GM23338 (cell line): ENCODE measurements at regions not wholly inside any gene's neighbourhood (a gene's known extent, or its start where the extent isn't known, plus 50 kb on each side); places are given as distances from the start of the nearest gene placed in this dataset.

Experiments used
- ATAC-seq: fragments of 200-7000 bp; cut with Tn5 transposase; 3 replicates; pipeline ENCODE4 v1.9.1; 2020
- DNase-seq: peaks from one replicate; pipeline ENCODE4 v3.0.0-alpha.2; 2015; ENCODE audit warnings: low spot score
- H2AFZ ChIP-seq: fragments of 200-600 bp; sonication (generic); 2 replicates; pipeline ENCODE4 v1.8.0; 2016; ENCODE audit warnings: antibody characterized with exemption, mild to moderate bottlenecking, moderate library complexity
- H3F3A ChIP-seq: fragments of 200-600 bp; sonication (generic); replicated peaks from 2 replicates; pipeline ENCODE4 v1.8.0; 2017; ENCODE audit warnings: antibody characterized with exemption, mixed run types, low read depth
- H3K27ac ChIP-seq: fragments of 200-600 bp; sonication (generic); 2 replicates; pipeline ENCODE4 v1.6.1; 2016; ENCODE audit warnings: low read depth
- H3K27me3 ChIP-seq: fragments of 200-600 bp; sonication (generic); 2 replicates; pipeline ENCODE4 v1.8.0; 2016; ENCODE audit warnings: mild to moderate bottlenecking, mixed run types, moderate library complexity; ENCODE audit not compliant: insufficient read depth
- H3K36me3 ChIP-seq: fragments of 200-600 bp; sonication (generic); 2 replicates; pipeline ENCODE4 v1.8.0; 2016; ENCODE audit warnings: mild to moderate bottlenecking; ENCODE audit not compliant: insufficient read depth
- H3K4me1 ChIP-seq: fragments of 200-600 bp; sonication (generic); 2 replicates; pipeline ENCODE4 v1.8.0; 2016; ENCODE audit warnings: mild to moderate bottlenecking, moderate library complexity; ENCODE audit not compliant: insufficient read depth
- H3K4me2 ChIP-seq: fragments of 200-600 bp; sonication (generic); 2 replicates; pipeline ENCODE4 v1.7.1; 2017; ENCODE audit warnings: mixed run types
- H3K4me3 ChIP-seq: fragments of 200-600 bp; sonication (generic); 2 replicates; pipeline ENCODE4 v1.6.1; 2016; ENCODE audit warnings: mixed run types
- H3K79me2 ChIP-seq: fragments of 200-600 bp; sonication (generic); replicated peaks from 2 replicates; pipeline ENCODE4 v1.8.0; 2017; ENCODE audit warnings: mild to moderate bottlenecking; ENCODE audit not compliant: insufficient read depth
- H3K9me2 ChIP-seq: fragments of 200-600 bp; sonication (generic); 2 replicates; pipeline ENCODE4 v1.8.0; 2017; ENCODE audit not compliant: insufficient read depth
- H4K20me1 ChIP-seq: fragments of 200-600 bp; sonication (generic); replicated peaks from 2 replicates; pipeline ENCODE4 v1.8.0; 2017; ENCODE audit warnings: mild to moderate bottlenecking; ENCODE audit not compliant: insufficient read depth
- H3K27ac Mint-ChIP-seq: 2 replicates; pipeline ENCODE4 v1.8.0; 2020; ENCODE audit warnings: inconsistent platforms, mild to moderate bottlenecking, moderate library complexity, mixed read lengths
- H3K27me3 Mint-ChIP-seq: 3 replicates; pipeline ENCODE4 v1.8.0; 2022; ENCODE audit warnings: low read depth, mild to moderate bottlenecking, moderate library complexity, mixed read lengths, inconsistent platforms; ENCODE audit not compliant: insufficient read depth, poor library complexity
- H3K36me3 Mint-ChIP-seq: 3 replicates; pipeline ENCODE4 v1.8.0; 2021; ENCODE audit warnings: low read depth, mild to moderate bottlenecking, inconsistent platforms, moderate library complexity, mixed read lengths
- H3K4me1 Mint-ChIP-seq: 3 replicates; pipeline ENCODE4 v1.8.0; 2020; ENCODE audit warnings: mild to moderate bottlenecking, inconsistent platforms, mixed read lengths
- H3K4me3 Mint-ChIP-seq: 3 replicates; pipeline ENCODE4 v1.8.0; 2021; ENCODE audit warnings: moderate library complexity, mild to moderate bottlenecking, inconsistent platforms, mixed read lengths
- H3K9me3 Mint-ChIP-seq: 3 replicates; pipeline ENCODE4 v1.8.0; 2020; ENCODE audit warnings: moderate library complexity, mild to moderate bottlenecking, inconsistent platforms, mixed read lengths
- CREB1 ChIP-seq: fragments of 250-450 bp; sonication (Bioruptor Pico); IDR thresholded peaks from 2 replicates; pipeline ENCODE4 v1.5.0; 2020; ENCODE audit warnings: low read depth, mild to moderate bottlenecking, moderate library complexity
- EZH2phosphoT487 ChIP-seq: fragments of 200-600 bp; sonication (generic); IDR thresholded peaks from one replicate; pipeline ENCODE4 v1.8.1; 2018; ENCODE audit warnings: antibody characterized with exemption; ENCODE audit not compliant: unreplicated experiment
- NANOG ChIP-seq: IDR thresholded peaks from 2 replicates; pipeline ENCODE4 v1.6.1; 2016; ENCODE audit warnings: antibody characterized with exemption, borderline replicate concordance
- STAT1 ChIP-seq: IDR thresholded peaks from one replicate; pipeline ENCODE4 v1.6.1; 2016; ENCODE audit warnings: antibody characterized with exemption; ENCODE audit not compliant: unreplicated experiment
- ZNF331 ChIP-seq: fragments of 250-450 bp; sonication (Bioruptor Pico); IDR thresholded peaks from 2 replicates; pipeline ENCODE4 v1.5.0; 2020; ENCODE audit warnings: low read depth, mild to moderate bottlenecking, moderate library complexity
- TF ChIP-seq, protein P1 (sequence below): fragments of 250-450 bp; sonication (Bioruptor Pico); IDR thresholded peaks from 2 replicates; pipeline ENCODE4 v1.5.0; 2020; ENCODE audit warnings: mild to moderate bottlenecking, moderate library complexity
- TF ChIP-seq, protein P2 (sequence below), 2 experiments: fragments of 200-600 bp in 1 of 2; sonication (generic) in 1 of 2; conservative IDR thresholded peaks; 2 replicates each; pipeline versions ENCODE4 v1.5.1 to v1.6.1; 2016 to 2017; ENCODE audit warnings: antibody characterized with exemption in 2 of 2, low read depth in 2 of 2, mild to moderate bottlenecking in 2 of 2, moderate library complexity in 1 of 2
- TF ChIP-seq, protein P3 (sequence below): IDR thresholded peaks from 2 replicates; pipeline ENCODE4 v1.6.1; 2016; ENCODE audit warnings: antibody characterized with exemption

DNA sequence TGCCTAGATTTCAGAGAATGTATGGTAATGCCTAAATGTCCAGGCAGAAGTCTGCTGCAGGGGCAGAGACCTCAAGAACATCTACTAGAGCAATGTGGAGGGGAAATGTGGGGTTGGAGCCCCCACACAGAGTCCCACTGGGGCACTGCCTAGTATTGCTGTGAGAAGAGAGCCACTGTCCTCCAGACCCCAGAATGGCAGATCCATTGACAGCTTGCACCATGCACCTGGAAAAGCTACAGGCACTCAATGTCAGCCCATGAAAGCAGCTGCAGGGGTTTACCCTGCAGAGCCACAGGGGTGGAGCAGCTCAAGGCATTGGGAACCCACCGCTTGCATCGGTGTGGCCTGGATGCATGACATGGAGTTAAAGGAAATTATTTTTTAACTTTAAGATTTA is 314.1 kb downstream of the CYRIA start (continued):
- TF ChIP-seq, protein P1, sequence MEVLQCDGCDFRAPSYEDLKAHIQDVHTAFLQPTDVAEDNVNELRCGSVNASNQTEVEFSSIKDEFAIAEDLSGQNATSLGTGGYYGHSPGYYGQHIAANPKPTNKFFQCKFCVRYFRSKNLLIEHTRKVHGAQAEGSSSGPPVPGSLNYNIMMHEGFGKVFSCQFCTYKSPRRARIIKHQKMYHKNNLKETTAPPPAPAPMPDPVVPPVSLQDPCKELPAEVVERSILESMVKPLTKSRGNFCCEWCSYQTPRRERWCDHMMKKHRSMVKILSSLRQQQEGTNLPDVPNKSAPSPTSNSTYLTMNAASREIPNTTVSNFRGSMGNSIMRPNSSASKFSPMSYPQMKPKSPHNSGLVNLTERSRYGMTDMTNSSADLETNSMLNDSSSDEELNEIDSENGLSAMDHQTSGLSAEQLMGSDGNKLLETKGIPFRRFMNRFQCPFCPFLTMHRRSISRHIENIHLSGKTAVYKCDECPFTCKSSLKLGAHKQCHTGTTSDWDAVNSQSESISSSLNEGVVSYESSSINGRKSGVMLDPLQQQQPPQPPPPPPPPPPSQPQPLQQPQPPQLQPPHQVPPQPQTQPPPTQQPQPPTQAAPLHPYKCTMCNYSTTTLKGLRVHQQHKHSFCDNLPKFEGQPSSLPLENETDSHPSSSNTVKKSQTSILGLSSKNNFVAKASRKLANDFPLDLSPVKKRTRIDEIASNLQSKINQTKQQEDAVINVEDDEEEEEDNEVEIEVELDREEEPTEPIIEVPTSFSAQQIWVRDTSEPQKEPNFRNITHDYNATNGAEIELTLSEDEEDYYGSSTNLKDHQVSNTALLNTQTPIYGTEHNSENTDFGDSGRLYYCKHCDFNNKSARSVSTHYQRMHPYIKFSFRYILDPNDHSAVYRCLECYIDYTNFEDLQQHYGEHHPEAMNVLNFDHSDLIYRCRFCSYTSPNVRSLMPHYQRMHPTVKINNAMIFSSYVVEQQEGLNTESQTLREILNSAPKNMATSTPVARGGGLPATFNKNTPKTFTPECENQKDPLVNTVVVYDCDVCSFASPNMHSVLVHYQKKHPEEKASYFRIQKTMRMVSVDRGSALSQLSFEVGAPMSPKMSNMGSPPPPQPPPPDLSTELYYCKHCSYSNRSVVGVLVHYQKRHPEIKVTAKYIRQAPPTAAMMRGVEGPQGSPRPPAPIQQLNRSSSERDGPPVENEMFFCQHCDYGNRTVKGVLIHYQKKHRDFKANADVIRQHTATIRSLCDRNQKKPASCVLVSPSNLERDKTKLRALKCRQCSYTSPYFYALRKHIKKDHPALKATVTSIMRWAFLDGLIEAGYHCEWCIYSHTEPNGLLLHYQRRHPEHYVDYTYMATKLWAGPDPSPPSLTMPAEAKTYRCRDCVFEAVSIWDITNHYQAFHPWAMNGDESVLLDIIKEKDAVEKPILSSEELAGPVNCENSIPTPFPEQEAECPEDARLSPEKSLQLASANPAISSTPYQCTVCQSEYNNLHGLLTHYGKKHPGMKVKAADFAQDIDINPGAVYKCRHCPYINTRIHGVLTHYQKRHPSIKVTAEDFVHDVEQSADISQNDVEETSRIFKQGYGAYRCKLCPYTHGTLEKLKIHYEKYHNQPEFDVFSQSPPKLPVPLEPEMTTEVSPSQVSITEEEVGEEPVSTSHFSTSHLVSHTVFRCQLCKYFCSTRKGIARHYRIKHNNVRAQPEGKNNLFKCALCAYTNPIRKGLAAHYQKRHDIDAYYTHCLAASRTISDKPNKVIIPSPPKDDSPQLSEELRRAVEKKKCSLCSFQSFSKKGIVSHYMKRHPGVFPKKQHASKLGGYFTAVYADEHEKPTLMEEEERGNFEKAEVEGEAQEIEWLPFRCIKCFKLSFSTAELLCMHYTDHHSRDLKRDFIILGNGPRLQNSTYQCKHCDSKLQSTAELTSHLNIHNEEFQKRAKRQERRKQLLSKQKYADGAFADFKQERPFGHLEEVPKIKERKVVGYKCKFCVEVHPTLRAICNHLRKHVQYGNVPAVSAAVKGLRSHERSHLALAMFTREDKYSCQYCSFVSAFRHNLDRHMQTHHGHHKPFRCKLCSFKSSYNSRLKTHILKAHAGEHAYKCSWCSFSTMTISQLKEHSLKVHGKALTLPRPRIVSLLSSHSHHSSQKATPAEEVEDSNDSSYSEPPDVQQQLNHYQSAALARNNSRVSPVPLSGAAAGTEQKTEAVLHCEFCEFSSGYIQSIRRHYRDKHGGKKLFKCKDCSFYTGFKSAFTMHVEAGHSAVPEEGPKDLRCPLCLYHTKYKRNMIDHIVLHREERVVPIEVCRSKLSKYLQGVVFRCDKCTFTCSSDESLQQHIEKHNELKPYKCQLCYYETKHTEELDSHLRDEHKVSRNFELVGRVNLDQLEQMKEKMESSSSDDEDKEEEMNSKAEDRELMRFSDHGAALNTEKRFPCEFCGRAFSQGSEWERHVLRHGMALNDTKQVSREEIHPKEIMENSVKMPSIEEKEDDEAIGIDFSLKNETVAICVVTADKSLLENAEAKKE (CRISPR knock-in tag), result no peak
- TF ChIP-seq NANOG (no peak), STAT1 (no peak), EZH2phosphoT487 (no peak), ZNF331 (CRISPR knock-in tag) (no peak), CREB1 (CRISPR knock-in tag) (no peak)
- TF ChIP-seq, protein P2, sequence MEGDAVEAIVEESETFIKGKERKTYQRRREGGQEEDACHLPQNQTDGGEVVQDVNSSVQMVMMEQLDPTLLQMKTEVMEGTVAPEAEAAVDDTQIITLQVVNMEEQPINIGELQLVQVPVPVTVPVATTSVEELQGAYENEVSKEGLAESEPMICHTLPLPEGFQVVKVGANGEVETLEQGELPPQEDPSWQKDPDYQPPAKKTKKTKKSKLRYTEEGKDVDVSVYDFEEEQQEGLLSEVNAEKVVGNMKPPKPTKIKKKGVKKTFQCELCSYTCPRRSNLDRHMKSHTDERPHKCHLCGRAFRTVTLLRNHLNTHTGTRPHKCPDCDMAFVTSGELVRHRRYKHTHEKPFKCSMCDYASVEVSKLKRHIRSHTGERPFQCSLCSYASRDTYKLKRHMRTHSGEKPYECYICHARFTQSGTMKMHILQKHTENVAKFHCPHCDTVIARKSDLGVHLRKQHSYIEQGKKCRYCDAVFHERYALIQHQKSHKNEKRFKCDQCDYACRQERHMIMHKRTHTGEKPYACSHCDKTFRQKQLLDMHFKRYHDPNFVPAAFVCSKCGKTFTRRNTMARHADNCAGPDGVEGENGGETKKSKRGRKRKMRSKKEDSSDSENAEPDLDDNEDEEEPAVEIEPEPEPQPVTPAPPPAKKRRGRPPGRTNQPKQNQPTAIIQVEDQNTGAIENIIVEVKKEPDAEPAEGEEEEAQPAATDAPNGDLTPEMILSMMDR (conservative IDR thresholded peaks at IDR 0.05; ENCODE audit: low read depth in 2 of 2), result no peak

DNA sequence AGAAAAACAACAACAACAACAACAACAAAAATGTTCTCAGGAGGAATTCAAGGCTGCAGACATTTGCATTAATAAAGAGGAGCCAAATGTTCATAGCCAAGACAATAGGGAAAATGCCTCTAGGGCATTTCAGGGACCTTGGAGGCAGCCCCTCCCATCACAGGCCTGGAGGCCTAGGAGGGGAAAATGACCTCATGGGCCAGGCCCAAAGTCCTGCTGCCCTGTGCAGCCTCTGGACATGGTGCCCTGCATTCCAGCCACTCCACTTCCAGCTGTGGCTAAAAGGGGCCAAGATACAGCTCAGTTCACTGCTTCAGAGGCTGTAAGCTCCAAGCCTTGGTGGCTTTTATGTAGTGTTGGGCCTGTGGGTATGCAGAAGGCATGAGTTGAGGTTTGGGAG is 314.5 kb downstream of the CYRIA start:
- H3K4me3 Mint-ChIP-seq, result no peak overlapping the region
- peaks cover 24% of the 10 kb centered on the region; the same call in 2 of the 3 replicates for H3K36me3 Mint-ChIP-seq
- Histone ChIP-seq H3K9me2 (0 out of 2 replicates have a peak, but pooled peaks cover 5% of the 10 kb centered on the region), H3K4me1 (no peaks in the 10 kb centered on the region), H3K79me2 (no peaks in the 10 kb centered on the region), H3K27me3 (no peaks in the 10 kb centered on the region), H3F3A (no peaks in the 10 kb centered on the region), H3K36me3 (no peaks in the 10 kb centered on the region), H4K20me1 (no peaks in the 10 kb centered on the region), H3K4me2 (no peak overlapping the region), H2AFZ (no peak overlapping the region), H3K27ac (no peak overlapping the region), H3K4me3 (no peak overlapping the region)
- H3K27ac Mint-ChIP-seq, result no peak overlapping the region
- ATAC-seq, result no peak
- H3K4me1 Mint-ChIP-seq, result peaks cover 5% of the 10 kb centered on the region; the same call in 1 of the 3 replicates
- peaks cover 2% of the 10 kb centered on the region for H3K27me3 Mint-ChIP-seq
- H3K9me3 Mint-ChIP-seq, result peaks cover 34% of the 10 kb centered on the region
- no peak for DNase-seq
- no peak for TF ChIP-seq NANOG
- no peak for TF ChIP-seq ZNF331 (CRISPR knock-in tag)
- TF ChIP-seq, protein P3, sequence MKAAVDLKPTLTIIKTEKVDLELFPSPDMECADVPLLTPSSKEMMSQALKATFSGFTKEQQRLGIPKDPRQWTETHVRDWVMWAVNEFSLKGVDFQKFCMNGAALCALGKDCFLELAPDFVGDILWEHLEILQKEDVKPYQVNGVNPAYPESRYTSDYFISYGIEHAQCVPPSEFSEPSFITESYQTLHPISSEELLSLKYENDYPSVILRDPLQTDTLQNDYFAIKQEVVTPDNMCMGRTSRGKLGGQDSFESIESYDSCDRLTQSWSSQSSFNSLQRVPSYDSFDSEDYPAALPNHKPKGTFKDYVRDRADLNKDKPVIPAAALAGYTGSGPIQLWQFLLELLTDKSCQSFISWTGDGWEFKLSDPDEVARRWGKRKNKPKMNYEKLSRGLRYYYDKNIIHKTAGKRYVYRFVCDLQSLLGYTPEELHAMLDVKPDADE, result no peak
- TF ChIP-seq CREB1 (CRISPR knock-in tag), result no peak
